MM.1S (cell line): ENCODE measurements at regions not wholly inside any gene's neighbourhood (a gene's known extent, or its start where the extent isn't known, plus 50 kb on each side); places are given as distances from the start of the nearest gene placed in this dataset.

Experiments
- DNase-seq: peaks from one replicate; pipeline ENCODE4 v3.0.0-alpha.2; 2015
- H2AFZ ChIP-seq: fragments of 300-600 bp; sonication (generic); 2 replicates; pipeline ENCODE4 v1.6.0; 2016; ENCODE audit warnings: antibody characterized with exemption, low read length
- H3F3A ChIP-seq: fragments of 300-600 bp; sonication (generic); 2 replicates; pipeline ENCODE4 v1.6.1; 2016; ENCODE audit warnings: mild to moderate bottlenecking, antibody characterized with exemption, low read length, moderate library complexity, mixed read lengths; ENCODE audit not compliant: insufficient read depth
- H3K27ac ChIP-seq: fragments of 300-600 bp; sonication (generic); 2 replicates; pipeline ENCODE4 v1.5.1; 2016; ENCODE audit warnings: mild to moderate bottlenecking, low read length
- H3K27me3 ChIP-seq: fragments of 300-600 bp; sonication (generic); replicated peaks from 2 replicates; pipeline ENCODE4 v1.6.0; 2016; ENCODE audit warnings: low read length; ENCODE audit not compliant: insufficient read depth
- H3K36me3 ChIP-seq: fragments of 300-600 bp; sonication (generic); replicated peaks from 2 replicates; pipeline ENCODE4 v1.6.1; 2016; ENCODE audit warnings: mild to moderate bottlenecking, low read length, mixed read lengths; ENCODE audit not compliant: insufficient read depth
- H3K4me1 ChIP-seq: fragments of 300-600 bp; sonication (generic); 2 replicates; pipeline ENCODE4 v1.6.1; 2016; ENCODE audit warnings: low read length, mixed read lengths
- H3K4me2 ChIP-seq: fragments of 300-600 bp; sonication (generic); 2 replicates; pipeline ENCODE4 v1.6.0; 2016; ENCODE audit warnings: low read depth, low read length
- H3K4me3 ChIP-seq: fragments of 300-600 bp; sonication (generic); 2 replicates; pipeline ENCODE4 v1.5.1; 2016; ENCODE audit warnings: low read length, mixed read lengths
- H3K79me2 ChIP-seq: fragments of 300-600 bp; sonication (generic); 2 replicates; pipeline ENCODE4 v1.6.1; 2016; ENCODE audit warnings: mixed run types, low read length, mixed read lengths
- H3K9ac ChIP-seq: fragments of 300-600 bp; sonication (generic); 2 replicates; pipeline ENCODE4 v1.6.1; 2016; ENCODE audit warnings: low read length, mixed read lengths
- H3K9me2 ChIP-seq: fragments of 300-600 bp; sonication (generic); replicated peaks from 2 replicates; pipeline ENCODE4 v1.6.1; 2016; ENCODE audit warnings: mild to moderate bottlenecking, low read length, mixed read lengths; ENCODE audit not compliant: insufficient read depth
- H3K9me3 ChIP-seq: fragments of 300-600 bp; sonication (generic); replicated peaks from 2 replicates; pipeline ENCODE4 v1.6.1; 2016; ENCODE audit warnings: mild to moderate bottlenecking, low read length, mixed read lengths; ENCODE audit not compliant: insufficient read depth
- H4K20me1 ChIP-seq: fragments of 300-600 bp; sonication (generic); 2 replicates; pipeline ENCODE4 v1.6.1; 2016; ENCODE audit warnings: mild to moderate bottlenecking, low read length, moderate library complexity, mixed read lengths; ENCODE audit not compliant: insufficient read depth
- EZH2 ChIP-seq: fragments of 300-600 bp; sonication (generic); optimal IDR thresholded peaks from 2 replicates; pipeline ENCODE3; 2017; ENCODE audit warnings: low read depth, mild to moderate bottlenecking, antibody characterized with exemption, low read length, mixed read lengths
- EZH2phosphoT487 ChIP-seq: fragments of 300-600 bp; sonication (generic); IDR thresholded peaks from 2 replicates; pipeline ENCODE4 v1.6.1; 2018; ENCODE audit warnings: antibody characterized with exemption, low read length
- TF ChIP-seq, protein P1 (sequence below): fragments of 300-600 bp; sonication (generic); IDR thresholded peaks from 2 replicates; pipeline ENCODE4 v1.5.1; 2016; ENCODE audit warnings: antibody characterized with exemption, low read length, mixed read lengths

DNA sequence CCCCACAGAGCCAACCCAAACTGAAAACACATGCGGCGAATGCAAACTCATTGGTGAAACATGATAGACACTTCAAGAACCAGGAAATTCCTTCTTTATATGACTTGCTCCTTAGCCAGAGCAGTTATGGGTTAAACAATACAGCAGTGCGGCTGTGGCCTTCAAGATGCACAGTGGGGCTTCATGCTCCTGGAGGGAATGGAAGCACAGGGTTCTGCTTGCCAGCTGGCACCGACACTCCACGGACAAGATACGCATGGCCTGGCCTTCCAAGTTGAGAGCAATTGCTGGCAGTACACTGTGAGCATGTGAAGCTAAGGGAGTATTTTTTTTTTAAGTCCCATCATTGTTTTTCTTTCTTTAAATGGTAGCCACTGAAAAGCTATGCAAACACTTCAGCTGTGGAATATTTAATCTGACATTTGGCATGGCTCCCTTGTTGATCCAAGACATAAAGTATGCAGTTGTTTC lies 451.6 kb upstream of the CD180 start:
- Histone ChIP-seq H3K4me3 (no peak overlapping the region), H3K36me3 (no peaks in the 10 kb centered on the region), H3K4me2 (no peak overlapping the region), H3K4me1 (no peaks in the 10 kb centered on the region), H3K9me2 (no peaks in the 10 kb centered on the region), H2AFZ (no peak overlapping the region), H3F3A (no peaks in the 10 kb centered on the region), H3K9ac (no peak overlapping the region), H3K27ac (no peak overlapping the region), H3K79me2 (no peaks in the 10 kb centered on the region), H3K9me3 (no peaks in the 10 kb centered on the region), H4K20me1 (no peaks in the 10 kb centered on the region), H3K27me3 (no peaks in the 10 kb centered on the region)
- DNase-seq = no peak
- TF ChIP-seq, protein P1, sequence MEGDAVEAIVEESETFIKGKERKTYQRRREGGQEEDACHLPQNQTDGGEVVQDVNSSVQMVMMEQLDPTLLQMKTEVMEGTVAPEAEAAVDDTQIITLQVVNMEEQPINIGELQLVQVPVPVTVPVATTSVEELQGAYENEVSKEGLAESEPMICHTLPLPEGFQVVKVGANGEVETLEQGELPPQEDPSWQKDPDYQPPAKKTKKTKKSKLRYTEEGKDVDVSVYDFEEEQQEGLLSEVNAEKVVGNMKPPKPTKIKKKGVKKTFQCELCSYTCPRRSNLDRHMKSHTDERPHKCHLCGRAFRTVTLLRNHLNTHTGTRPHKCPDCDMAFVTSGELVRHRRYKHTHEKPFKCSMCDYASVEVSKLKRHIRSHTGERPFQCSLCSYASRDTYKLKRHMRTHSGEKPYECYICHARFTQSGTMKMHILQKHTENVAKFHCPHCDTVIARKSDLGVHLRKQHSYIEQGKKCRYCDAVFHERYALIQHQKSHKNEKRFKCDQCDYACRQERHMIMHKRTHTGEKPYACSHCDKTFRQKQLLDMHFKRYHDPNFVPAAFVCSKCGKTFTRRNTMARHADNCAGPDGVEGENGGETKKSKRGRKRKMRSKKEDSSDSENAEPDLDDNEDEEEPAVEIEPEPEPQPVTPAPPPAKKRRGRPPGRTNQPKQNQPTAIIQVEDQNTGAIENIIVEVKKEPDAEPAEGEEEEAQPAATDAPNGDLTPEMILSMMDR = no peak
- TF ChIP-seq EZH2 = no peak
- no peak for TF ChIP-seq EZH2phosphoT487

DNA sequence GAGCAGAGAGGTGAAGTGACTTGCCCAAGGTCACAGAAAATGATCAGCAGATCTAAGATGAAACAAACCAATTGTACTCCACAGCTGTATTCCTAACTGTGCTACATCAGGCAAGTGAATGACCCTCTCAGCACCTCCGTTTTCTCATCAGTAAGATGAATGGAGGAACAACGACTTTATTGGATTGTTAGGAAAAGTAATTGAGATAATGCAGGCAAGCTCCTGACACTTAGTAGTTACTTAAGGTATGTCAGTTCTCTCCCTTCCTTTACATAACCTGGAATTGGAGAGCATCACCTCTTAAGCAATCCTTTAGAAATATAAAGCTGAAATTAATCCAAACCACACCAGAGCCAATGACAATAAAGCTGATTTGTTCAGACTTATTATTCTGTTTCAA lies 451.2 kb upstream of the CD180 start:
- Histone ChIP-seq H3K9me3 (no peaks in the 10 kb centered on the region), H2AFZ (no peak overlapping the region), H3K9me2 (no peaks in the 10 kb centered on the region), H3K4me3 (no peak overlapping the region), H3K9ac (no peak overlapping the region), H3K4me2 (no peak overlapping the region), H3K4me1 (no peaks in the 10 kb centered on the region), H4K20me1 (no peaks in the 10 kb centered on the region), H3K27ac (no peak overlapping the region), H3K36me3 (no peaks in the 10 kb centered on the region), H3F3A (no peaks in the 10 kb centered on the region), H3K27me3 (no peaks in the 10 kb centered on the region), H3K79me2 (no peaks in the 10 kb centered on the region)
- TF ChIP-seq EZH2 (no peak), EZH2phosphoT487 (no peak)
- TF ChIP-seq, protein P1 = no peak
- DNase-seq = no peak

DNA sequence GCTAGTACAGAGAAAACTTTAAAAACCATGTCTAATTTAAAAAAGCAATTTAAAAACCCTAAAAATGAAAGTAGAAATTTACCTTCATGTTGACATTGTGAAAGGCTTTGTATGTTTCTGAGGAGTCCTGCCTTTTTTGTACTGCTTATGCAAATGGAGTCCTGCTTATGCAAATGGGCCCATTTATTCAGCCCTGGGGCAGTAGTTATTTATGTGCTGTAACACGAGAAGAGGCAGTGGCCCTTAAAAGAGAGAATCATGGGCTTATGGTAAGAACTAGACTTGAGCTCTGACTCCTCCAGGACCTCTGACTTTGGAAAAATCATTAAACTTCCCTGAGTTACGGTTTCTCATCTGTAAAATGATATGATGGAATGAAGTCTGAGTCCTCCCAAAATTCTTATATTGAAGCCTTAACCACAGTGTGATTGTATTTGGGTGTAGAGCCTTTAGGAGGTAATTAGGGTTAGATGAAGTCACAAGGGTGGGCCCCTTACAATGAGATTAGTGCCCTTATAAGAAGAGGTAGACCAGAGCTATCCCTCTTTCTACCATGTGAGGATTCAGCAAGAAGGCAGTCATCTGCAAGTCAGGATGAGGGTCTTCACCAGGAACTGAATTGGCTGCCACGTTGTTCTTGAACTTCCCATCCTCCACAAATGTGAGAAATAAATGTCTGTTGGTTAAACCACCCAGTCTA lies 447.8 kb upstream of the CD180 start:
- Histone ChIP-seq H3K27ac (no peak overlapping the region), H4K20me1 (no peaks in the 10 kb centered on the region), H2AFZ (no peak overlapping the region; the same call in 1 of the 2 replicates), H3F3A (no peaks in the 10 kb centered on the region), H3K4me3 (no peak overlapping the region), H3K9me2 (no peaks in the 10 kb centered on the region), H3K9ac (no peak overlapping the region), H3K27me3 (no peaks in the 10 kb centered on the region), H3K9me3 (no peaks in the 10 kb centered on the region), H3K36me3 (no peaks in the 10 kb centered on the region), H3K4me1 (no peaks in the 10 kb centered on the region), H3K4me2 (no peak overlapping the region), H3K79me2 (no peaks in the 10 kb centered on the region)
- no peak for DNase-seq
- TF ChIP-seq EZH2 (no peak), EZH2phosphoT487 (no peak)
- TF ChIP-seq, protein P1 = no peak
